ENCODE measurements at regions not wholly inside any gene's neighbourhood (a gene's known extent, or its start where the extent isn't known, plus 50 kb on each side); places are given as distances from the start of the nearest gene placed in this dataset.

DNA sequence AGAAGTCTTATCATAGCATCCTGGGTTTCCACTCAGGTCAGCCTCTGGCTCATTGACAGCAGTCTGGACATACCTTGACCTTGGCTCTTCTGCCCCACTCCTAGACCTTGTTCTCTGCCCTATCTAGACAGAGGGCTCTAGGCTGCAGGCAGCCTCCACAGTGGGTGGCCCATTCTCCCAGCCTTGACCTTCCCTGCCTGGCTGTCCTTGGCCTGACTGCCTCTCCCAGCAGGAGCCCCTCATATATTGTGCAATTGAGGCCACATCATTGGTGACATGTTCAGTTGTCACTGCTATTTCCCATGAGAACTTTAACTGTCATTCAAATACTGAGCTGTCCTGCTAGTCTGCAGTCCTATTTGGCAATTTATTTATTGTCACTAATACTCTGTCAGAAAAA lies 503.4 kb downstream of the PLXNA4 start:
- Mint-ChIP-seq H3K9me3 (no peaks in the 10 kb centered on the region), H3K27me3 (ENCODE audit: low read depth) (peaks cover 8% of the 10 kb centered on the region), H3K4me3 (no peak overlapping the region), H3K36me3 (ENCODE audit: low read depth) (no peaks in the 10 kb centered on the region), H3K27ac (no peak overlapping the region), H3K4me1 (ENCODE audit: low read depth) (no peaks in the 10 kb centered on the region)

DNA sequence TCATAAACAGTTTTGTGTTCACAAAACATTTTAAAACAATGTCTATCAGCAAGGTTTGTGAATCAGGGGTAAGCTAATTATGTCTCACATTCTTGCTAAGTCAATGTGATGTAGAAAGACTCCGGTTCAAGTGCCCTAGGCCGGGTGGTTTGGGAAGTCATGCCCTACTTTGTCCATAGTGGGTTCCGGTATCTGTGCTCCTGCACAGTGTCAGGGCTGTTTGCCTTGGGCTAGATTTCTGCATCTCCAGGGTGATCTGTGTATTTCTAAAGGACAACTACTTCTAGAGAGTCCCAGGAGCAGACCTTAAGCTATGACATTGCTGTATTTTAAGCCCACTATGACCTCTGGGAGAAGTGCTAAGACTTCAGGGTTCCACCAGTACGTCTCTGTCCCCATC lies 504.1 kb downstream of the PLXNA4 start:
- Mint-ChIP-seq H3K4me3 (no peak overlapping the region), H3K4me1 (ENCODE audit: low read depth) (no peaks in the 10 kb centered on the region), H3K36me3 (ENCODE audit: low read depth) (no peaks in the 10 kb centered on the region), H3K27me3 (ENCODE audit: low read depth) (peaks cover 7% of the 10 kb centered on the region), H3K9me3 (no peaks in the 10 kb centered on the region), H3K27ac (no peak overlapping the region)

DNA sequence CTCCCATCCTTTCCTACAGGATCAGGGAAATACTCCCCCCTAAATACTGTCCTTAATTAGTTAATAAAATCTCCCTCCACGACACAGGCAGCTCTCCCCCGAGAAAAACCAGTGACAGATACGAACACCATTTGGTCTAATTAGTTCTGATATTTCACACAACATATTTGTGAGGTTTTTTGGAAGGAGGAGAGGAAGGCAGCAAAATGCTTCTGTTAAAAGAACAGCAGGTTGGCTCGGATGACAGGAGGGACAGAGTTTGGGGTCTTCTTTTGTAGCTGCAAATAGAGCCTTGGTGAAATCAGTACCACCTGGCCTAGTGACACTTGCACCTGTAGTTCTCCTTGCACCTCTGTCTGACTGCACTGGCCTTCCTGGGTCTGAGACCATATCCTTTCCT lies 507.0 kb downstream of the PLXNA4 start:
- peaks cover 5% of the 10 kb centered on the region for H3K27me3 Mint-ChIP-seq (ENCODE audit: low read depth)
- no peak overlapping the region for H3K27ac Mint-ChIP-seq
- H3K36me3 Mint-ChIP-seq (ENCODE audit: low read depth) = no peaks in the 10 kb centered on the region
- no peak overlapping the region for H3K4me3 Mint-ChIP-seq
- no peaks in the 10 kb centered on the region for H3K4me1 Mint-ChIP-seq (ENCODE audit: low read depth)
- H3K9me3 Mint-ChIP-seq = no peaks in the 10 kb centered on the region

DNA sequence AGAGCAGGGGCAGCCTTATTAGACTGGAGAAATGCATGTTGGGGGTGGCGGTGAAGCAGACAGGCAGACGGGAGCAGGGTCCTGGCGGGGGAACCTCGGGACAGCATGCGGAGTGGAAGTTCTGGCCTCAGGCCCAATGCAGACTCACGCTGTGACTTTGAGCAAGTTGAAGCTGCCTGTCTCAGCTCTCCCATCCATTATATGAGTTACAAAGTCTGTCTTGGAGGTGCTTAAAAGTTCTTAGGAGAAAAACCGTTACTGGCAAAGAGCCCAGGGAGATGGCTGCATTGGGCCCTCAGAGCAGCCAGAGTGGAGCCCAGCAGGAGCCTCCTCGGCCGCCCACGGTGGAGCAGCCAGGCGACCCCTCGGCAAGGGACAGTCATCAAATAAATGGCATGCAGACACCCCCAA lies 509.5 kb downstream of the PLXNA4 start:
- peaks cover 4% of the 10 kb centered on the region for H3K27me3 Mint-ChIP-seq (ENCODE audit: low read depth)
- H3K9me3 Mint-ChIP-seq = no peaks in the 10 kb centered on the region
- no peak overlapping the region for H3K27ac Mint-ChIP-seq
- no peak overlapping the region for H3K4me3 Mint-ChIP-seq
- H3K36me3 Mint-ChIP-seq (ENCODE audit: low read depth) = no peaks in the 10 kb centered on the region
- H3K4me1 Mint-ChIP-seq (ENCODE audit: low read depth) = no peaks in the 10 kb centered on the region

DNA sequence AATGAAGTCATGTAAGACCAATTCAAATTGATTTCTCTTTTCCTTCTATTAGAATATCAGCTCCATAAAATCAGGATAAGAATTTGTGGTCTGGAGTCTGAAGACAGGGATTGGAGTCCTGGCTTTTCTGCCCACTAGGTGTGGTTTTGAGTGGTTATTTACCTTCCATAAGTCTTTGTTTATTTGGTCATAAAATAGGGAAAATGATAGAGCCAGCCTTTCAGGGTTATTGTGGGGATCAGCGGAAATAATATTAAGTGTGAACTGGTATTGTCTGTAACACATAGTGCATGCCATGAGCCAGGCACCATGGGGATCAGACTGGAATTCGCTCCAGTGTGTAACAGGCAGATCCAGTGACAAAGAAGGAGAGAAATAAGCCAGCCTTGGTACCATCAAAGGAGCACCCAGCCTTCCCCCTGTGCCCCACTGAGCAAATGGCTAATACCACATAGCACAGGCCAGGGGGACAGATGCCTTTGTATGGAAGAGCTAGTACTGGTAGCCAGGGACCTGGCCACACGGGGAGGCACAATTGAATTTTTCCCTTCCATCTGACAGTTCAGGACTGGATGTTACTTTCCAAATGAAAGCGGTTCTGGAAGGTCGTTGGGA lies 509.7 kb upstream of the PODXL start:
- Mint-ChIP-seq H3K36me3 (ENCODE audit: low read depth) (no peaks in the 10 kb centered on the region), H3K27ac (no peak overlapping the region), H3K27me3 (ENCODE audit: low read depth) (peaks cover 8% of the 10 kb centered on the region), H3K4me1 (ENCODE audit: low read depth) (no peaks in the 10 kb centered on the region), H3K9me3 (no peaks in the 10 kb centered on the region), H3K4me3 (no peak overlapping the region)

DNA sequence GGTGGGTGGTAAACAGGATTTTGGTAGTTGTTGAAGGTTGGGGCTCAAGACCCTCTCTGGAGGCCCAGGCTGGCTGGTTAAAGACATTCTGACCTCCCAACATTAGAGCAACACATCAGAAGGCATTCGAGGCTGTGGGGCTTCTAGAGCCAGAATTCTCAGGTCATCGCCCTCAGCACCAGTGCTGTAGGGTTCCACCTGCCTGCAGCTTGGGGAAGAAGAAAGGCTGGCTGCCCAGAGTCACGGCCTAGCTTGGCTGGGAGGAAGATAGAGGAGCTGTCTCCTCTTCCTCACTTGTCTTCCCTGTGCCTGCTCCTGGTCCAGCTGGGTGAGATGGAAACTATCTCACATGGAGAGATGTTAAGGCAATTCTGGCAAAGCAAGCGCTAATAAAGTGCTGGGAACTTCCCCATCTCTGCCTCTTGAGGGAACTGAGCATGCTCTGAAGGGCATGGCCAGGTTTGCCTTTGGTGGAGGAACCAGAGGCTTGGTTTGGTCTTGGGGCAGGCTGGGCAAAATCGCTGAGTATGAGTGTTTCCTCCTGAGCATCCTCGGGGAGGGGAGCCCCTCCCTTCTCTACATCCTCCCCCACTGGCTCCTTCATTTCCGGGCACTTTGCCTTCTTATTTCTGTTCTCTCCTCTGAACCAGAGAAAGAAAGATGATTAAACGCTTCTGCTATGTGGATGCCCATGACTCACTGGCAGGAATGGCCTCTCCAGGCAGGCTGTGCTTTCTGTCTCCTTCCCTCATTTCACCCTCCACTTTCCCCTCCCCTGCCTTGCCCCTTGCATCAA lies 509.0 kb upstream of the PODXL start:
- peaks cover 8% of the 10 kb centered on the region for H3K27me3 Mint-ChIP-seq (ENCODE audit: low read depth)
- H3K4me1 Mint-ChIP-seq (ENCODE audit: low read depth) = no peaks in the 10 kb centered on the region
- no peaks in the 10 kb centered on the region for H3K9me3 Mint-ChIP-seq
- H3K36me3 Mint-ChIP-seq (ENCODE audit: low read depth) = no peaks in the 10 kb centered on the region
- H3K4me3 Mint-ChIP-seq = no peak overlapping the region
- no peak overlapping the region for H3K27ac Mint-ChIP-seq

DNA sequence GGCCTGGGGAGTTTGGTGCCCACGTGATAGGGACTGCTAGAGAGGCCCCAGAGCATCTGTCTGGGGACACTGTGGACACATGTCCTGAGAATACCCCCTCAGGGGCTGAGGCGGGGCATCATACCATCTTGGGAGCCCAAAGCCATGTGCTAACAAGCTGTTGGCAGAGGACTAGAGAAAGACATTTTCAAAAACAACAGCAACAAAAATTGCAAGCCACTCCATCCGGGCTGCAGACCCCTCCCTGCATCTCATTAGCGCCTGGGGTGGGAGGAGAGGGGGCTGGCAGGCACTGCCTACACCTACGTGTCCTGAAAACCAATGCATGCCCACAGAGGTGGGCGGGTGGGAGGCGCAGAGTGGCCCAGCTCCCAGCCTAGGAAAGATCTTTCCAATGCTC lies 507.4 kb upstream of the PODXL start:
- H3K27me3 Mint-ChIP-seq (ENCODE audit: low read depth) = peaks cover 8% of the 10 kb centered on the region

DNA sequence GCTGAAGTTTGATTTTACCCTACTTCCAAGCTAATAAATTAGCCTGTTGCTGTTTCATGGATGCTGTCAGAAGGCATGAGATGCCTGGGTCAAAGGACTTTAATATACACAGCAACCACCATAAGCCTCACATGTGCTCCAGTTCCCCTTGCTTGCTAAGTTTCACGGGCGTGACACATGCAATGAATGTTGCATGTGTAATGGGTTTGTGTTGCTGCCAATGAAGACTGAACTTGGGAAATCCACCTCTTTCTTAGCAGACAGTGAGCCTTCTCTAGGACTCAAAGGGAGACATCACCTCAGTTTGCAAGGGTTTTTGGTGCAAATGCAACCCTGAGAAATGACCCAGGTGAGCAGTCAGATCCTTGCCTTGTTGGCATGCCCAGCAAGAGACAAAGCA lies 505.5 kb upstream of the PODXL start:
- H3K4me3 Mint-ChIP-seq = no peak overlapping the region
- H3K9me3 Mint-ChIP-seq = peaks cover 5% of the 10 kb centered on the region
- H3K27me3 Mint-ChIP-seq (ENCODE audit: low read depth) = peaks cover 8% of the 10 kb centered on the region
- H3K27ac Mint-ChIP-seq = no peak overlapping the region
- H3K36me3 Mint-ChIP-seq (ENCODE audit: low read depth) = no peaks in the 10 kb centered on the region
- H3K4me1 Mint-ChIP-seq (ENCODE audit: low read depth) = no peaks in the 10 kb centered on the region

More for the DNA sequence above, 507.4 kb upstream of the PODXL start:
- Mint-ChIP-seq H3K27ac (no peak overlapping the region), H3K36me3 (ENCODE audit: low read depth) (no peaks in the 10 kb centered on the region), H3K4me3 (no peak overlapping the region), H3K4me1 (ENCODE audit: low read depth) (no peaks in the 10 kb centered on the region), H3K9me3 (no peaks in the 10 kb centered on the region)

DNA sequence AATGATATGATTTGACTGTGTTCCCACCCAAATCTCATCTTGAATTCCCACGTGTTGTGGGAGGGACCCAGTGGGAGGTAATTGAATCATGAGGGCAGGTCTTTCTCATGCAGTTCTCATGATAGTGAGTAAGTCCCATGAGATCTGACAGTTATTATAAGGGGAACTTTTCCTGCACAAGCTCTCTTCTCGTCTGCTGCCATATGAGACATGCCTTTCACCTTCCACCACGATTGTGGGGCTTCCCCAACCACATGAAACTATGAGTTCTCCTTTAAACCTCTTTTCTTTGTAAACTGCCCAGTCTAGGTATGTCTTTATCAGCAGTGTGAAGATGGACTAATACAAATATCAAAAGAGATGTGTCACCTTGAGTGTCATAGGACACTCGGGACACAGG lies 502.7 kb upstream of the PODXL start:
- H3K4me3 Mint-ChIP-seq = no peak overlapping the region
- peaks cover 5% of the 10 kb centered on the region for H3K9me3 Mint-ChIP-seq
- H3K27me3 Mint-ChIP-seq (ENCODE audit: low read depth) = peaks cover 9% of the 10 kb centered on the region
- H3K4me1 Mint-ChIP-seq (ENCODE audit: low read depth) = no peaks in the 10 kb centered on the region
- H3K27ac Mint-ChIP-seq = no peak overlapping the region
- H3K36me3 Mint-ChIP-seq (ENCODE audit: low read depth) = no peaks in the 10 kb centered on the region

DNA sequence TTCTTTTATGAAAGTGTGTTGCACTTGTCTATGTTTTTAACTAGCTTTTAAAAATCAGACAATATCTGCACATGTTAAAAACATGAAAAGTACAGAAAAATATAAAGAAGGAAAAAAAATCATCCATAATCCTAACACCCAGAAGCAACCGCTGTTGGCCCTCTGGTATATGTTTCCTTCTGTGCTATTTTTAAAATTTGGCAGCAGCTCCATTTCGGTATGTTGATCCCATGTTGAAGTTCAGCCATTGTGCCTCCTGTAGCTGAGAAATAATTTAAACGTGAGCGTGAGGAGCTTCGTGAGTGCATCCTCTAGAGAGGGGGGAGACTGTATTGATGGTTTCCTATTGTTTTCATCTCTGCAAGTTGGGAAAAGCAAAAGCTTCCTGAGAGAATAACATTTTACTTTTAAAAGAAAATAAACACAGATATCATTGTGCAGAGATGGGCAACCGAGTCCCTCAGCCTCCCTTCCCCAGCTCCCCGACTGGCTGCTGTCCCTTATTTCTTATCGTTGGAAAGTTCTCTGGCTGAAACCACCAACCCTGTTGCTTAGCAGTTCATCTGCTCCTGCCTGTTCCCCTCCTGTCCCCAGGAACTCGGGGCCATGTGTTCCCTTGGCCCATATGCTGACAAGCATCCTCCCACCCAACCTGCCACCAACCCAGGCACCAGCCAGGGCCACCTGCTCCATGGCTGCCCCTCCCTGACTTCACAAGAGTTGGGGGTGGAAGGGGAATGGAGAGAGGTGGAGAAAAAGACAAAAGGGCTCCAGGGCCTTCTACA lies 499.1 kb upstream of the PODXL start:
- Mint-ChIP-seq H3K4me3 (no peak overlapping the region), H3K36me3 (ENCODE audit: low read depth) (no peaks in the 10 kb centered on the region), H3K4me1 (ENCODE audit: low read depth) (no peaks in the 10 kb centered on the region), H3K27ac (no peak overlapping the region), H3K9me3 (peaks cover 5% of the 10 kb centered on the region), H3K27me3 (ENCODE audit: low read depth) (peaks cover 4% of the 10 kb centered on the region)

DNA sequence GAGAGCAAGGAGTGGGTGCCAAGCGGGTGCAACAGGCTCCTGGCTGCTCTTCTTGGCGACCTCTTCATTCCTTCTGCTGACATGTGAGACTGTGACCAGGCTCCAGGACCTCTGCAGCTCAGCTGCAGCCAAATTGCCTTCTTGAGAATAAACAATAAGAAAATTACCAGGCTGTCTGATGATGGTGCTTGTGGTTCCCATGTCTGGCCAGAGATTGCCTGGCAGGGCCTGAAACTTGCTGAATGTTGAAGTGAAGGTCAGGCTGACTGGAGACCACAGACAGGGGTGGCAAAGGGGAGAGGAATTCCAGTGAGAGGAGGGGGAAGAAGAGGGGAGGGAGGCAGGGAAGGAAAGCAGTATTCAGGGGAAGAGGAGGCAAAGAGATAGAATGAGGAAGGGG lies 497.4 kb upstream of the PODXL start:
- H3K27ac Mint-ChIP-seq = no peak overlapping the region
- no peaks in the 10 kb centered on the region for H3K4me1 Mint-ChIP-seq (ENCODE audit: low read depth)
- H3K4me3 Mint-ChIP-seq = no peak overlapping the region
- H3K9me3 Mint-ChIP-seq = peaks cover 5% of the 10 kb centered on the region
- peaks cover 4% of the 10 kb centered on the region for H3K27me3 Mint-ChIP-seq (ENCODE audit: low read depth)
- no peaks in the 10 kb centered on the region for H3K36me3 Mint-ChIP-seq (ENCODE audit: low read depth)

DNA sequence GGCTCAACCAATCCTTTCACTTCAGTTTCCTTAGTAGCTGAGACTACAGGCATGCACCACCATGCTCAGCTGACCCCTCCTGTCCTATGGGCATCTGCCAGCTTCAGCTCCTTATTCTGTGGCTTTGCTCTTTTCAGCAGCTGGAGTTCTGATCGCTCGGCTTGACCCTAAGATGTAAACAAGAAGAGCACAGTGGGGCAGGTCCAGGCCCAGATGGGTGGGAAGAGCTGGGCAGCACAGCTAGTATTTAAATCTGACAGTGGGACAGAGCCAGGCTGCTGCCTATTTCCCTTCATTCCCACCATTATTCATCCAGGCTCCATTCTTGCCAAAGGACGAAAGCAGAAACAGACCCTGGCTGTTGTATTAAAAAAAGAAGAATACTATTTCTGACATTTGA lies 494.9 kb upstream of the PODXL start:
- no peaks in the 10 kb centered on the region for H3K9me3 Mint-ChIP-seq
- H3K27ac Mint-ChIP-seq = no peak overlapping the region
- no peak overlapping the region for H3K4me3 Mint-ChIP-seq
- H3K4me1 Mint-ChIP-seq (ENCODE audit: low read depth) = no peaks in the 10 kb centered on the region
- H3K27me3 Mint-ChIP-seq (ENCODE audit: low read depth) = peaks cover 3% of the 10 kb centered on the region
- no peaks in the 10 kb centered on the region for H3K36me3 Mint-ChIP-seq (ENCODE audit: low read depth)

DNA sequence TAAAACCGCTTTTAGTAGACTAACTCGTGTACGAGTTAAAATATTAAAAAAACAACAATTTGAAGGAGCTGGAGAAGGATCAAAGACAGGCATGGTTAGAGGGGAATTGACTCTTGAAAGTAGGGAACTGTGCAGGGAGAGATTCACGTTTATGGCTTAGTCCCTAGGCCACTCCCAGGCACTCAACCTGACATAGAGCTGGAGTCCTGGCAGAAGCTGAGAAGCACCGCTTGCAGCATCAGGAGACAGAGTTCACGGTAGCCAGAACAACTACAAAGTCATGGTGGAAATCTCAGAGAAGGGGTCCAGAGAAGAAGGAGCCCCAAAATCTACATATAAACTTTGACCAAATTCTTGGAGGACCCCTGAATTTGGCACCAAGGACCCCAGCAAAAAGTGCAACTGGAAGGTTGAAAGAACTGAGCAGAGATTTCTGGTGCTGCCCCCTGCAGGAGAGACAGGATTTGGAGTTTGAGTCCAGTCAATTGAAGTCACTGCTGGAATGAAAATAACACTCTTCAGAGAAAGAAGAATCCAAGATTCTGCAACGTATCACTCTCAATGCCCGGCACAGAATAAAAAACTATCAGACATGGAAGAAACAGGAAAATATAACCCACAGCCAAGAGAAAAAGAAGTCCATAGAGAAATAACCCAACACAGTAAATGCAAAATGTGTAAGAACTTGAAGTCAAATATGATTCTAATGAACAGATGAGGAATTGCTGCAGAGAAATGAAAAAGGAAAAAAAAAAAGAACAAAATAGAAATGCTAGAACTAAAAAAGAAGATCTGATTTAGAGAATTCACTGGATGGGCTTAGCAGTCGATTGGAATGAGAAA lies 493.3 kb upstream of the PODXL start:
- peaks cover 7% of the 10 kb centered on the region for H3K27me3 Mint-ChIP-seq (ENCODE audit: low read depth)
- H3K27ac Mint-ChIP-seq = no peak overlapping the region
- H3K4me3 Mint-ChIP-seq = no peak overlapping the region
- H3K4me1 Mint-ChIP-seq (ENCODE audit: low read depth) = no peaks in the 10 kb centered on the region
- H3K9me3 Mint-ChIP-seq = no peaks in the 10 kb centered on the region
- no peaks in the 10 kb centered on the region for H3K36me3 Mint-ChIP-seq (ENCODE audit: low read depth)

DNA sequence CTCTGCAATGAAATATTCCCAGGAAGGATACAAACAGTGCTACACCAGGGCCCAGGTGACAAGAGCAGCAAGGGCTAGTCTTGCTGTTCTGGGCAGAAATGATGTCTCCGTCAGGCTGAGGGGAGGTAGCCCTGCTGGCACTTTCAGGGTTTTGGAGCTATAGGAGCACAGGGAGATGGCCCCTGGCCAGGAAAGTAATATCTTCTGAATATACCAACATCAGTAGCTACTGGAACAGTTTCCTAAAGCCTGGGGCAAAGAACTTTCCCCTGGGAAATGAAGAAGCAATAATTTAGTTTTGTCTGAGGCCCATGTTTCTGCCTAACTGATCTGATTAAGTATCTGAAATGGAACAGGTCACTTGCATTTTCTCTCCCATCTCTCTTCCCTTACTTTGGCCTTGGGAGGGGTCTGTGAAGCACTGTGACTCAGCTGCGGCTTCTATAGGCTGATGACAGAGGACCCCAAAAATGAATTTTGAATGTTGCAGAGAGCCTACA lies 489.1 kb upstream of the PODXL start:
- peaks cover 7% of the 10 kb centered on the region for H3K27me3 Mint-ChIP-seq (ENCODE audit: low read depth)
- no peak overlapping the region for H3K4me3 Mint-ChIP-seq
- no peaks in the 10 kb centered on the region for H3K36me3 Mint-ChIP-seq (ENCODE audit: low read depth)
- no peaks in the 10 kb centered on the region for H3K9me3 Mint-ChIP-seq
- no peak overlapping the region for H3K27ac Mint-ChIP-seq
- H3K4me1 Mint-ChIP-seq (ENCODE audit: low read depth) = no peaks in the 10 kb centered on the region
